NCI-H146 (cell line): ENCODE measurements at regions not wholly inside any gene's neighbourhood (a gene's known extent, or its start where the extent isn't known, plus 50 kb on each side); places are given as distances from the start of the nearest gene placed in this dataset.
"Not testable (repeated sequence)": the region's sequence is repeated elsewhere in the genome, so short reads cannot be mapped to it uniquely, and the experiment has no call there.

ENCODE experiments used
- DNase-seq: peaks from one replicate; lab custom pipeline; 2025; lab: John Stamatoyannopoulos, UW

DNA sequence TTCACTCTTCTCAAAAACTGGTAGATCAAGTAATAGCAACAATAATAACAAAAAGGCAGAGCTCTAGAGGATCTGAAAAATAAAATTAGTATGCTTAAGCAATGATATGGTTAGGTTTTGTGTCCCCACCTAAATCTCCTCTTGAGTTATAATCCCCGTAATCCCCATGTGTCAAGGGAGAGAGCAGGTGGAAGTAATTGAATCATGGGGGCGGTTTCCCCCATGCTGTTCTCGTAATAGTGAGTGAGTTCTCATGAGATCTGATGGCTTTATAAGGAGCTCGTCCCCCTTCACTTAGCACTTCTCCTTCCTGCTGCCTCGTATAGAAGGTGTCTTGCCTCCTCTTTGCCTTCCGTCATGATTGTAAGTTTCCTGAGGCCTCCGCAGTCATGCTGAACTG lies 60.2 kb upstream of the ABHD2 start:
- DNase-seq, result no peak

DNA sequence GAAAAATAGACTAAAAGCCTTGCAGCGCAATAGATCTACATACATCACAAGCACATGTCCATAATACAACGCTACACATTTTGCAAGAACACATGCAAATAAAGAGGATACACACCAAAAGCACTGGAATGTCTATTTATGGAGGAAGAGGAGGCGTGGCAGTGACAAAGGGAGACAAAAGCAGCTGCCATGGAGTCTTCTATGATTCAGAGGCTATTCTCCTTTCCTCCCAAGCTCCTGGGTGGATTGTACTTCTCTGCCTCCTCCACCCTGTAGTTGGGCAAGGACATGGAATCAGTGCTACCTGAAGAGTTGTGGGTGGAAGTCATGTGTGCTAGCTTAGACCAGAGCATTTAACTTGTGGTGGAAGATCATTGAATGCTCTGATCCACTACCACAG lies 57.9 kb upstream of the ABHD2 start:
- DNase-seq, result no peak

DNA sequence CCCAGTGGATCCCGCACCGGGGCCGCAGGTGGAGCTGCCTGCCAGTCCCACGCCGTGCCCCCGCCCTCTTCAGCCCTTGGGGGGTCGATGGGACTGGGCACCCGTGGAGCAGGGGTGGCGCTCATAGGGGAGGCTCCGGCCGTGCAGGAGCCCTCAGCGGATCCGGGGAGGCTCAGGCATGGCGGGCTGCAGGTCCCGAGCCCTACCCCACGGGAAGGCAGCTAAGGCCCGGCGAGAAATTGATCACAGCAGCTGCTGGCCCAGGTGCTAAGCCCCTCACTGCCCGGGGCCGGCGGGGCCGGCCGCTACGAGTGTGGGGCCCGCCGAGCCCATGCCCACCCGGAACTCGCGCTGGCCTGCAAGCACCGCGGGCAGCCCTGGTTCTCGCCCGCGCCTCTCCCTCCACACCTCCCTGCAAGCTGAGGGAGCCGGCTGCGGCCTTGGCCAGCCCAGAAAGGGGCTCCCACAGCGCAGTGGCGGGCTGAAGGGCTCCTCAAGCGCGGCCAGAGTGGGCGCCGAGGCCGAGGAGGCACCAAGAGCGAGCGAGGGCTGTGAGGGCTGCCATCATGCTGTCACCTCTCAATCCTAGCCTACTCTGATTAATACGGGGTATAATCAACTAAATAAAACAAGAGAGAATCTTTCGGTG lies 56.5 kb upstream of the ABHD2 start:
- DNase-seq, result not testable (repeated sequence)

DNA sequence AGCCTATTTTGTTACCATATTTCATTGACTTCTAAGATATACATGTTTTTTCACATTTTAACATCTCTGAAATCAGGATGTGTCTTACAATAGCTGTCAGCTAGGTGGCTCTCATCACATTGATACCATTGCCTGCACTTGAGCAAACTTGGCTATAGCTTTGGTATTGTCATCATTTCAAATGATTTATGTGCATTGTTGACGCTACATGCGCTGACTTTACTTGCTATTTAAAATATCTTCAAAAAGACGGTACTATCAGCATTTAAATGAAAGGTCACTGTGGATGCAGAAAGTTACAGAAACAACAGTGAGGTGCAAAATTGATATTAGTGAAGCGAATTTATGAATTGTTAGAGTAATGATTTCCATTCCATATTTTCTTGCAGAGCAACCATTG lies 54.0 kb upstream of the ABHD2 start:
- no peak for DNase-seq

DNA sequence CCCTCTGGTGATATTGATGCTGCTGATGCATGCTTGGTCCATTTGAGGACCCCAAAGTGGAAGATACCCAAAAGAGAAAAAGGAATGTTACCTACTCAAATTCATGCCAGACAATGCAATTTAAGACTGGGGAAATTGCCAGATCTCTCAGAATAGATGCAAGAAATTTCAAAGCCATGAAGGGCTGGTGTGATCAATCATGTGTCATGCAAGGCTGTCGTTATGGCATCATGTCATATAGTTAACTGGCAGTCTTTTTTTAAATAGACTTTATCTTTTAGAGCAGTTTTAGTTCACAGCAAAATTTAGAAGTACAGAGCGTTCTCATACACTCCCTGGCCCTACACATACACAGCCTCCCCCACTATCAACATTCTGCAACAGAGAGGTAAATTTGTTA lies 53.1 kb upstream of the ABHD2 start:
- DNase-seq, result no peak

DNA sequence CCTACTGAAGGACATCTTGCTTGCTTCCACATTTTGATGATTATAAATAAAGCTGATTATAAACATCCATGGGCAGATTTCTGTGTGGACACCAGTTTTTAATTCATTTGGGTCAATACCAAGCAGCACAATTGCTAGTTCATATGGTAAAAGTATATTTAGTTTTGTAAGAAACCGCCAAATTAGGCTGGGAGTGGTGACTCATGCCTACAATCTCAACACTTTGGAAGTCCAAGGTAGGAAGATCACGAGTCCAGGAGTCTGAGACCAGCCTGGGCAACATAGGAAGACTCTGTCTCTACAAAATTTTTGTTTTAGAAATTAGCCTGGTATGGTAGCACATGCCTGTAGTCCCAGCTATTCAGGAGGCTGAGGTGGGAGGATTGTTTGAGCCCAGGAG lies 52.6 kb upstream of the ABHD2 start:
- DNase-seq, result no peak

DNA sequence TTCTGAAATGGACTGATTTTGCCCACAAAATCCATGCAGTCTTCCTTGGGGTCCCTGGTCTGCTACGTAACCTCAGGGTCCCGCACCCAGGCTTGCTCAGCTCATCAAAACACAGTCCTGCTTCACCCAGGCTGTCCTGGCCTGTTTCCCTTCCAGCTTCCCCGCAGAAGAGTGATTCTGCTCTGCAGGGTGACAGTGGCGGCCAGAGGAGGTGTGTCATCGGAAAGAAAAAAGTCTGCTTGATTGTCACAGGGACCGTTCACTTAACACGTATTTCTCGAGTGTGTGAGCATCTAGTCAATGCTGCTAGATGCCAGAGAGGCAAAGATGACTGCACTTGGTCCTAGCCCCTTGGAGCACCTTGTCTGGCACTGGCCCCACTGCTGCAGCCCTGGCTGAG lies 50.1 kb upstream of the ABHD2 start:
- no peak for DNase-seq
